ENCODE measurements at regions not wholly inside any gene's neighbourhood (a gene's known extent, or its start where the extent isn't known, plus 50 kb on each side); places are given as distances from the start of the nearest gene placed in this dataset.
A peak's percentile ranks its signal among the peaks of the same experiment; 100 is the strongest.

- Histone ChIP-seq H3K79me1 (ENCODE audit: insufficient read depth, low read depth, low read length, poor library complexity, severe bottlenecking) (no peaks in the 10 kb centered on the region), H3K4me2 (ENCODE audit: insufficient read depth, insufficient read length, low read length) (no peak overlapping the region), H3K9ac (ENCODE audit: extremely low read depth, insufficient read length, low read length) (no peak overlapping the region), H3K23me2 (ENCODE audit: insufficient read length, low read depth, low read length, poor library complexity, severe bottlenecking) (no peaks in the 10 kb centered on the region), H3K27ac (ENCODE audit: insufficient read length, low read depth, low read length) (no peak overlapping the region), H3K79me2 (ENCODE audit: insufficient read depth, low read length) (no peaks in the 10 kb centered on the region), H3T11ph (ENCODE audit: low read length) (no peak overlapping the region), H2AFZ (ENCODE audit: low read length) (no peak overlapping the region), H2BK12ac (ENCODE audit: insufficient read length, low read depth, low read length) (no peak overlapping the region), H2BK20ac (ENCODE audit: low read depth, low read length, poor library complexity, severe bottlenecking) (no peak overlapping the region), H3K18ac (ENCODE audit: insufficient read length, low read depth, low read length) (no peak overlapping the region), H3K4me1 (ENCODE audit: insufficient read depth, low read length) (0 out of 2 replicates have a peak, but pooled peaks cover 6% of the 10 kb centered on the region), H3K23ac (ENCODE audit: insufficient read length, low read depth, low read length) (no peak overlapping the region), H3K9me3 (ENCODE audit: control insufficient read depth, low read depth, low read length) (no peaks in the 10 kb centered on the region), H3K27me3 (ENCODE audit: insufficient read depth, low read length) (no peaks in the 10 kb centered on the region), H2BK5ac (ENCODE audit: insufficient read length, low read length) (no peak overlapping the region), H4K20me1 (ENCODE audit: control insufficient read depth, insufficient read depth, insufficient read length) (no peaks in the 10 kb centered on the region), H2AK5ac (ENCODE audit: insufficient read length, low read length) (no peak overlapping the region), H2BK15ac (ENCODE audit: low read depth, low read length) (no peak overlapping the region), H4K5ac (ENCODE audit: insufficient read length, low read depth, low read length) (no peak overlapping the region), H2BK120ac (ENCODE audit: low read depth, low read length, poor library complexity, severe bottlenecking) (no peak overlapping the region), H3K56ac (ENCODE audit: insufficient read length, low read depth, low read length) (no peak overlapping the region), H4K91ac (ENCODE audit: insufficient read length, low read depth, low read length) (no peak overlapping the region), H3K14ac (ENCODE audit: insufficient read depth, low read length) (no peak overlapping the region), H4K8ac (replicated peaks; ENCODE audit: insufficient read length, low read depth, low read length) (no peak overlapping the region), H3K4ac (ENCODE audit: low read depth, low read length) (no peak overlapping the region)
- Mint-ChIP-seq H3K9me3 (no peaks in the 10 kb centered on the region; a peak in 1 of 5 replicates), H3K36me3 (ENCODE audit: insufficient read depth in 1 of 3, low read depth in 3 of 3) (no peaks in the 10 kb centered on the region), H3K27me3 (ENCODE audit: low read depth) (peaks cover 10% of the 10 kb centered on the region), H3K4me1 (peaks cover 30 to 37% of the 10 kb centered on the region in 2 experiments), H3K4me3 (no peak overlapping the region), H3K27ac (peak overlapping the region in 1 of 3 experiments; percentile 8; a peak in 1 of 7 replicates)
- TF ChIP-seq CTCF (conservative IDR thresholded peaks at IDR 0.05), result no peak
- DNase-seq, result no peak
- no CpG with 5 or more reads among the region's 7 CpGs for WGBS (ENCODE audit: extremely low coverage, insufficient read length, low lambda C conversion rate)
Measured at GRCh38 chr13:52933099-52933498, 84.7 kb upstream of the PCDH8 start.
